ENCODE measurements at regions not wholly inside any gene's neighbourhood (a gene's known extent, or its start where the extent isn't known, plus 50 kb on each side); places are given as distances from the start of the nearest gene placed in this dataset.

DNA sequence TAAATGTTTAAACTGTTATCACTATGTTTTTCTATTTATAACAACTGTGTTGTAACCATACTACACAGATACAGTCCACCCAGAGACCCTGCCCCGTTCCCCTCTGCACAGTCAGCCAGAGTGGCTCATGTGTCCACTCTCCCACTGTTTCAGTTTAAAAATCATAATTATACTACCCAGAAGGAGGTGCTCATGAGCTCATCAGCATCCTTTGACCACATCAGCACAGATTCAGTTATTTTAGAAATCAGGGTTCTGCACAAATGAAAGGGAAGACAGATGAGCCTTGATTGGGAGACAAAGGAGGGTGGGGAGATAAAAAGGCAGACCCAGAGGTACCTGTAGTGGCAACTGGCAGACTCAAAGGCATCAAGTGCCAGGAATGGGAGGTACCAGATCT is 124.3 kb downstream of the RCN1 start:
- Histone ChIP-seq H3K4me3 (no peak overlapping the region), H3K27me3 (peaks cover 0 to 41% (median 10%) of the 10 kb centered on the region in 7 donors), H3K4me1 (no peaks in the 10 kb centered on the region), H3K27ac (no peak overlapping the region), H3K9me3 (no peaks in the 10 kb centered on the region), H3K36me3 (no peaks in the 10 kb centered on the region)
- ATAC-seq = no peak
- 75 to 79% methylated on average over 1 of the region's 1 CpG for WGBS, 2 donors
- no peak for DNase-seq
- intact Hi-C loops (cut with DNase I) = no loop called here
- TF ChIP-seq, protein P1, sequence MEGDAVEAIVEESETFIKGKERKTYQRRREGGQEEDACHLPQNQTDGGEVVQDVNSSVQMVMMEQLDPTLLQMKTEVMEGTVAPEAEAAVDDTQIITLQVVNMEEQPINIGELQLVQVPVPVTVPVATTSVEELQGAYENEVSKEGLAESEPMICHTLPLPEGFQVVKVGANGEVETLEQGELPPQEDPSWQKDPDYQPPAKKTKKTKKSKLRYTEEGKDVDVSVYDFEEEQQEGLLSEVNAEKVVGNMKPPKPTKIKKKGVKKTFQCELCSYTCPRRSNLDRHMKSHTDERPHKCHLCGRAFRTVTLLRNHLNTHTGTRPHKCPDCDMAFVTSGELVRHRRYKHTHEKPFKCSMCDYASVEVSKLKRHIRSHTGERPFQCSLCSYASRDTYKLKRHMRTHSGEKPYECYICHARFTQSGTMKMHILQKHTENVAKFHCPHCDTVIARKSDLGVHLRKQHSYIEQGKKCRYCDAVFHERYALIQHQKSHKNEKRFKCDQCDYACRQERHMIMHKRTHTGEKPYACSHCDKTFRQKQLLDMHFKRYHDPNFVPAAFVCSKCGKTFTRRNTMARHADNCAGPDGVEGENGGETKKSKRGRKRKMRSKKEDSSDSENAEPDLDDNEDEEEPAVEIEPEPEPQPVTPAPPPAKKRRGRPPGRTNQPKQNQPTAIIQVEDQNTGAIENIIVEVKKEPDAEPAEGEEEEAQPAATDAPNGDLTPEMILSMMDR (IDR thresholded peaks at IDR 0.05) = no peak

DNA sequence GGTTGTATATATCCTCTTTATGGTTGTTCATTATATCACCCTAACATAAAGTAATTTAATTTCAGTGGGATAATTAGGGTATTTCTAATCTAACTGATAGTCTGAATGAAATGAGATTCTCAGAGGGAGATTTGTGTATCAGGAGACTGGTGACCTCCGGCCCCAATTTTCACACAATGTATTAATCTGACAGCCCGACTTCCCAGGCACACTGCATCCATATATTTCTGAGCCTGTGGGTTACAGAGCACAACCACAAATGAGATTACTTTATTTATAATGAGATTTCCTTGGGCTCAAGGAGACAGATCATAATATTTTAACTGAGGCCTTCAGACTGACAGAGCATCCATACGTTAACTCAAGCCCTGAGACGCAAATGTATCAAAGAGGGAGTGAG is 125.9 kb downstream of the RCN1 start:
- Histone ChIP-seq H3K36me3 (no peaks in the 10 kb centered on the region), H3K27ac (no peak overlapping the region), H3K9me3 (no peaks in the 10 kb centered on the region), H3K4me3 (no peak overlapping the region), H3K27me3 (peaks cover 0 to 45% (median 7%) of the 10 kb centered on the region in 7 donors), H3K4me1 (no peaks in the 10 kb centered on the region)
- ATAC-seq (no peak), DNase-seq (no peak)
- TF ChIP-seq, protein P1 (IDR thresholded peaks at IDR 0.05) = no peak
- intact Hi-C loops (cut with DNase I) = no loop called here
- 87 to 89% methylated on average over 4 of the region's 4 CpGs for WGBS, 2 donors

DNA sequence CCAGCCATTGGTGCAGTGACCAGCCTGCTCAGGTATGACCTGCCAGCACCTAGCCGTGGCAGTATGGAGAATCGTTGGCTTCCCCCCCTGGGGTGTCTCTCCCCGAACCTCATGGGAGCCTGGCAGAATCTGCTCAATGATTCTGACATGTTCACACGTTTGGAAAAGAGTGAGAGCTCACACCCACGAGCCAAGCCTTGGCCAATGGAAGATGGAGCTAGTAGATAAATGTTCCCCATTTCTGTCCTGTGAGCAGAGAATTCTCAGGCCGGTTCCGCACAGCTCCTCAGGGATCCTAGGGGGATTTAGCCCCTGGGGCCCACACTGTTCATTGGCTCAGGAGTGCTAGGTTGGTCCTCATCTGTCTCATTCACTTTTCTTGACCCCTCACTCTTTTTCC is 128.4 kb downstream of the RCN1 start:
- no peak overlapping the region for H3K4me3 ChIP-seq
- H3K27me3 ChIP-seq = peaks cover 0 to 33% (median 5%) of the 10 kb centered on the region in 7 donors
- no peaks in the 10 kb centered on the region for H3K4me1 ChIP-seq
- H3K36me3 ChIP-seq = no peaks in the 10 kb centered on the region
- intact Hi-C loops (cut with DNase I) = no loop called here
- no peak overlapping the region for H3K27ac ChIP-seq
- WGBS, 2 donors = 65 to 66% methylated on average over 7 of the region's 7 CpGs
- no peak for DNase-seq
- TF ChIP-seq, protein P1 (IDR thresholded peaks at IDR 0.05) = no peak
- no peak for ATAC-seq
- no peaks in the 10 kb centered on the region for H3K9me3 ChIP-seq

DNA sequence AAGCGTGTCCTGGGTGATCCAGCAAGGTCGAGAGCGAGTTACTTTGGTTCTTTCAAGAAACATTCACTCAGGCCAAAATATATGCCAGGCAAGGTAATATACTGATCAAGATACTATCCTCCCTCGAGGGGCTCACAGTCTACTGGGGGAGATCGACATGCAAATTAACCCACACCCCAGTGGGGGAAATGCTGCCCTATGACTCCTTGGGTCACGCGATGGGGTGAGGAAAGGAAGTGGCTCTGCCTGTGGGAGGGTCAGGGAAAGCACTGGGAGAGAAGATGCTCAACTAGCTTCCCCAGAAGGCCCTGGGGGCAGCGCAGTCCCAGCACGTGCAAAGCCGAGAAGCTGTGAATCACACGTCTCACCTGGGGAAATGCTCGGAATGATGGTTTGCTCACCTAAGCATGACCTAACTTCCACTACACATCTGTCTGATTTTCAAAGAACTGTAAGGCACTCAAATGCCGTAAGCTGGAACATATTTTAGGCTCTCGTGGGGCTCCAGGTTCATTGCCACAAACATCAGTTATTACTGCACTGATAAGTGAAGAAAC is 130.7 kb downstream of the RCN1 start:
- 85 to 90% methylated on average over 14 of the region's 14 CpGs for WGBS, 2 donors
- TF ChIP-seq, protein P1 (IDR thresholded peaks at IDR 0.05) = no peak
- Histone ChIP-seq H3K27ac (no peak overlapping the region), H3K27me3 (peaks cover 0 to 29% (median 5%) of the 10 kb centered on the region in 7 donors), H3K36me3 (no peaks in the 10 kb centered on the region), H3K4me3 (no peak overlapping the region), H3K9me3 (no peaks in the 10 kb centered on the region), H3K4me1 (no peaks in the 10 kb centered on the region)
- DNase-seq = no peak
- intact Hi-C loops (cut with DNase I) = no loop called here
- ATAC-seq = no peak

All from heart right ventricle (tissue), 16 donors.